Fibroblast of skin of scalp (primary cell): ENCODE measurements at regions not wholly inside any gene's neighbourhood (a gene's known extent, or its start where the extent isn't known, plus 50 kb on each side); places are given as distances from the start of the nearest gene placed in this dataset.

ENCODE experiments used
- DNase-seq: peaks from one replicate; pipeline ENCODE4 v3.0.0-alpha.2; 2013

GRCh38 chr3:73786321-73786807, 161.6 kb upstream of the PDZRN3 start:
- peak; percentile 99 for DNase-seq

- DNase-seq: peak; percentile 68
Observed at GRCh38 chr3:73784686-73785392, 160.1 kb upstream of the PDZRN3 start.

- DNase-seq: no peak
Observed at GRCh38 chr3:73783811-73784210, 159.1 kb upstream of the PDZRN3 start.

- DNase-seq: no peak
Observed at GRCh38 chr3:73781541-73781940, 156.8 kb upstream of the PDZRN3 start.

GRCh38 chr3:73774645-73775044, 149.9 kb upstream of the PDZRN3 start:
- DNase-seq: no peak

- no peak for DNase-seq
Observed at GRCh38 chr3:73773233-73773632, 148.5 kb upstream of the PDZRN3 start.

GRCh38 chr3:73772076-73772886, 147.5 kb upstream of the PDZRN3 start:
- DNase-seq: no peak

GRCh38 chr3:73768524-73769308, 144.0 kb upstream of the PDZRN3 start:
- DNase-seq: peak; percentile 55

GRCh38 chr3:73766599-73767381, 142.0 kb upstream of the PDZRN3 start:
- peak; percentile 92 for DNase-seq

GRCh38 chr3:73765878-73766545, 141.3 kb upstream of the PDZRN3 start:
- no peak for DNase-seq

GRCh38 chr3:73762855-73763254, 138.1 kb upstream of the PDZRN3 start:
- no peak for DNase-seq

GRCh38 chr3:73759297-73759711, 134.6 kb upstream of the PDZRN3 start:
- DNase-seq: peak; percentile 20

GRCh38 chr3:73757536-73757935, 132.8 kb upstream of the PDZRN3 start:
- DNase-seq: no peak

GRCh38 chr3:73753985-73754384, 129.2 kb upstream of the PDZRN3 start:
- DNase-seq: no peak

- DNase-seq: no peak
Observed at GRCh38 chr3:73752338-73752737, 127.6 kb upstream of the PDZRN3 start.

GRCh38 chr3:73746623-73747022, 121.9 kb upstream of the PDZRN3 start:
- no peak for DNase-seq

GRCh38 chr3:73745526-73746191, 120.9 kb upstream of the PDZRN3 start:
- peak; percentile 26 for DNase-seq

GRCh38 chr3:73743551-73743950, 118.8 kb upstream of the PDZRN3 start:
- no peak for DNase-seq

GRCh38 chr3:73739791-73740453, 115.2 kb upstream of the PDZRN3 start:
- peak; percentile 70 for DNase-seq

- no peak for DNase-seq
Observed at GRCh38 chr3:73738711-73739110, 114.0 kb upstream of the PDZRN3 start.
